Ramos (cell line): ENCODE measurements at regions not wholly inside any gene's neighbourhood (a gene's known extent, or its start where the extent isn't known, plus 50 kb on each side); places are given as distances from the start of the nearest gene placed in this dataset.
"Not testable (repeated sequence)": the region's sequence is repeated elsewhere in the genome, so short reads cannot be mapped to it uniquely, and the experiment has no call there.

Source experiments
- in situ Hi-C: fragments of 300-500 bp; cut with MboI; formaldehyde crosslinking; loops from one replicate; pipeline ENCODE4 v1.14.3; 2022; ENCODE audit warnings: low sequenced_read_pairs; ENCODE audit not compliant: unreplicated experiment

DNA sequence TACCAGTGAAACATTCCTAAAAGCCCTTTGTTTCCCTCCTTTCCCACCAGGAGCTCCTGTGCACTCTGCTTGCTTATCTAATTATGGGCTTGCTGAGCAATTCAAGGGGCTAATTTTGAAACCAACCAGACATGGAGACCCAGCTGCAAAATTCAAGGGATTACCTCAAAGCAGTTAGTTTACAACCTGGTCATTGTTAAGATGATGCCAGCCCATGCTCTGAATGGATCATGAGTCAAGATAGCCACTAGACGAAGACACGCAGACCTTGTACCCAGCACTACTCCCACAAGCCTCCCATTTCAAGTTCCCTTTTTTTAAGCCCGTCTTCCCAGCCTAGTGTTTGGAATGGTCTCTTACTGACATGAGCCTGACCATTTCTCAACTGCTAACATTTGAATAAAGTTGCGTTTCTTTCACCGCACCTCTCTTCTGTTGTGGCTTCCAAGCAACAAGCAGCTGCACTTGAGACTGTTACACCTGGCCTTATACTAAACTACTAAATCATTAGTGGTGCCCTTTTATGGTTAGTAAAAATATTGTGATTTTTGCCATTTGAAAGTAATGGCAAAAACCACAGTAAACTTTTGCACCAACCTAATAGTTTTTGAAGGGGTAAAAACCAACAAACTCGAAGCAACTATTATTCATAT is 315.3 kb upstream of the LUZP2 start:
- in situ Hi-C loops, result no loop called here

- in situ Hi-C loops, result not testable (repeated sequence)
Measured at GRCh38 chr11:24185535-24185934, 311.3 kb upstream of the LUZP2 start.

DNA sequence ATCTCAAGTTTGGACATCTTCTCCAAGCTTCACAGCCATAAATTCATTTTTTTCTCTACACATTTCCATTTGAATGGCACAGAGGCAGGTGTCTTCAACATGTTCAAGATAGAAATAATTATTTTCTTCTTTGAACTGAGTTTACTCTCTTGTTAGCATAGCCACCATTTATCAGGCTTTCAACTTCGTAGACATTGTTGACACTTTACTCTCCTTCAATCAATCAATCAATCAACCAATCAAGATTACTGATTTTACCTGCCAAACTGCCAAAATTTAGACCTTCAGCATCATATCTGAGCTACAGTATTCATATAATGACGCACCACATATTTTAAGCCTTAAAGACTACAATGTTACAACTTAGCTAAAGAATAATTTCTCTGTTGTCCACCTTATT is 300.1 kb upstream of the LUZP2 start:
- in situ Hi-C loops, result no loop called here

- in situ Hi-C loops, result no loop called here
Measured at GRCh38 chr11:24198481-24198880, 298.4 kb upstream of the LUZP2 start.

GRCh38 chr11:24199461-24199860 is 297.4 kb upstream of the LUZP2 start:
- in situ Hi-C loops, result no loop called here

DNA sequence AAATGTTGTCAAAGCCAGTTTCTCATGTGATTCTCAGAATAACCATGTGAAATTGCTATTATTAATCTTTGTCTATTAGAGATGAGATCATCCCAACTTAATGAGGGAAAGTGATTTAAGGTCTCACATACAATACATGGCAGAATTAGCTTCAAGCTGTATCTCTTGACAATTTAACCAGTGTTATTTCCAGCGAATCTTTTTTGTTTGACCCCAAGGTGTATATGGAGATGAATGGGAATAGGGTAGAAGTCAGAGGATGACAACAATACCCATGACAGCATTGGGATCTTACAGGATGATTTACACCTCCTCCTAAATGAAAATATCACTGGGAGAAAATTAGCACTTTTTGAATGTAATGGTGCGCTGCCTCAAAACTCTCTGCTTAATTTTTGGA is 290.8 kb upstream of the LUZP2 start:
- in situ Hi-C loops, result no loop called here

- in situ Hi-C loops, result no loop called here
Measured at GRCh38 chr11:24206511-24206910, 290.3 kb upstream of the LUZP2 start.

- in situ Hi-C loops, result no loop called here
Measured at GRCh38 chr11:24216488-24216887, 280.4 kb upstream of the LUZP2 start.

- in situ Hi-C loops, result not testable (repeated sequence)
Measured at GRCh38 chr11:24217319-24217718, 279.5 kb upstream of the LUZP2 start.

- in situ Hi-C loops, result no loop called here
Measured at GRCh38 chr11:24225501-24225900, 271.4 kb upstream of the LUZP2 start.

DNA sequence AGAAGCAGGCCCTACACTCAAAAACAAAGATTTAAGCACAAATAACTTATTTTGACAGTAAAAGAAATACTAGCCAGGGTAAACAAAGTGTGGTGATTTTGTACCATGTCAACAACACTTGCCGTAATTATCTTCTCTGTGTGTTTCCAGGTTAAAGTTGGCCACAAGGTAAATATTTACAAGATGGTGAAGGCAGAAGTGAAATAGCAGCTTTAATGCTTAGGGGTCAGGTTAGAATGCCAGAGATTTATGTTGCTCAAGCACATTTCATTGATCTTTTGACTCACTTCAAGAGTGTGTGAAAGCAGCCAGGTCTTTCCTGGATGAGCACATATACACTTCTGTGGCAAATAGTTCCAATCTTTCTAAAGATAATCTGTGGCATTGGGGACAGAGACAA is 270.2 kb upstream of the LUZP2 start:
- in situ Hi-C loops, result no loop called here

DNA sequence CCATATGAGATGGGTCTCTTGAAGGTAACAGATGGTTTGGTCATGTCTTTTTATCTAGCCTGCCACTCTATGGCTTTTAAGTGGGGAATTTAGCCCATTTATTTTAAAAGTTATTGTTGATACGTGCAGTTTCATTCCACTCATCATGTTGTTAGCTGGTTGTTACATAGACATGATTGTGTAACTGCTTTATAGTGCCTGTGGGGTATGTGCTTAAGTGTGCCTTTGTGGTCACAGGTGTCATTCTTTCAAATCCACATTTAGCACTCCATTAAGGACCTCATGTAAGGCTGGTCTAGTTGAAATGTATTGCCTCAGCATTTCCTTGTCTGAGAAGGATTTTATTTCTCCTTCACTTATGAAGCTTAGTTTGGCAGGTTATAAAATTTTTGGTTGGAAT is 263.8 kb upstream of the LUZP2 start:
- in situ Hi-C loops, result no loop called here

- in situ Hi-C loops, result no loop called here
Measured at GRCh38 chr11:24234822-24235508, 261.9 kb upstream of the LUZP2 start.

DNA sequence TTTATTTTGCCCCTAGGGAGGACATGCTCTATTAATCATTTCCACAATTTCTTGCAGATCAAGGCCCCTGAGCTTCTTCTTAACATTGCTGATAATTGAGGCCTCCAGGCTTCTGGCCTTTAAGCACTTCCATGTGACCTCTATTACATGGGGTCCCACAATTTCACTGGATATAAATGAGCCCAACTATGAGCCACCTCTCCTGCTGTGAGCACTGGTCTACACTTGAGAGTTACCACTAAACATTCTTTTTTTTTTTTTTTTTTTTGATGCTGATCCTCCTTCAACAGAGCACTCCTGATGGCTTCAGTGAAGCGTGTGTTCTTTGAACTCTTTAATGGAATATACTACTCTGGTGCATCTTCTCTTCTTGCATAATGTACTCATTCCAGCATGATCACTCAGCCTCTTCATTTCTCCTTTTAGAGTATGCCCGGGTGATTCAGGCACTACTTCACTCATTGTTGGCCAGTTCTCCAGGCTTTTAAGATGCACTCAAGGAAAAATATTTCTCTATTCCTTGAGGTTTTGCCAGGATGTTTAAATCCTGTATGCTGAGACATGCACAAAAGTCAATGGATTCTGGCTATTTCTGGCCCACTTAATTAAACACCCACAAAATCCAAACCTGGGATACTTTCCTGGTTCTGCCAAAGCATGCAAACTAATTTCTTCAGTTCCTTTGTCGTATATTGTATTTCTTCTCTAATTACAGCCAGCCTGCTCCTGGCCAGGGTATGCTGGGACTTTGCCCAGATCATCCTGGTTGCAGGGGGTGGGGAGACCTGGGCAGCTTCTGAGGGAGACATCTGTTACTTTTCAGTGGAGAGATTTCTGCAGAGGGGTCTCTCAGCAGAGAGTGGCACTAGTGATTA is 257.8 kb upstream of the LUZP2 start:
- in situ Hi-C loops, result no loop called here

DNA sequence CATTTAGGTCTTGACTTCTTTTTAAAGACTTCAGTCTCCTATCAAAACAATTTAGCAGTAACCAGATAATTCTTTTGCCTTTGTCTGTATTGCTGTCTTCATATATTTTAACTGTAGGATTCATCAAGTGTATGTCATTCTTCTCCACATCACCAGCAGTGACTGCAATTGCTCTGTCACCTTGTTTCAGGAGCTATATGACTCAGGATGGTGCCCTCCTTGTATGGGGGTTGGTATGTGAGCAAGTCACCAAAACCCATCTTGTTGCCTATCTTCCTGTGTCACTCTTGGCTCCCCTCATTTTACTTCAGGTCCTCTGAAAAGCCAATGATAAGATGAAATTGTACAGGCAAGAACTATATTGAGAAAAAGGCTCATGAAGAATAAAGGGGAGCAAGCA is 256.9 kb upstream of the LUZP2 start:
- in situ Hi-C loops, result no loop called here

DNA sequence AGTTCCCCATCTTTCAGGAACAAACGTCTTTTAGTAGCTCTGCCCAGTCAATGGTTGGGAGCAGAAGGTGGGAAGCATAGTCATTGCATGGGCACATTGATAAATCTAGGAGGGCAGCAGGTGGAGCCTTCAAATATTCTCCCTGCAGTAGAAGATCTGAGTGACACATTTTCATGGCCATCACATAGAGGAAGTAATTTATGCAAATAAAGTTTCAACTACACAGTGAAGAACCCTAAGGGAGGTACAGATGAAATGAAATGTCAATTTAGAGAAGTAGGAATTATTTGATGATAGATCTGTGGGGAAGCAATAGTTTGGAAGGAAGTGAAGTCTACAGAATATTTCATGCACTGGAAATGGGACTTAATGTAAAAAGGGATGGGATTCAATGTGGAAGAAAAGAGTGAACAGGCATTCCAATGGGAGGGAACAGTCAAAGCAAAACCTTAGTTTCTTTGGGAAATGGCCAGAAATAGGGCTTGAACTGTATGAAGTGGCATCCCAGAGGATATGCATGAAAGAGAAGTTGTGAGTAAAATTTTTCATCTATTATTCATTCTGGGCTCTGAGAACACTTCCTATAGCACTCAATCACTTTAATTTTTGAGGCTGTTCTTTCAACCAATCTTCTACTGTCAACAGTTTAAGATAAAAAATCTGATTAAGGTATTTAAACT is 256.2 kb upstream of the LUZP2 start:
- in situ Hi-C loops, result no loop called here

DNA sequence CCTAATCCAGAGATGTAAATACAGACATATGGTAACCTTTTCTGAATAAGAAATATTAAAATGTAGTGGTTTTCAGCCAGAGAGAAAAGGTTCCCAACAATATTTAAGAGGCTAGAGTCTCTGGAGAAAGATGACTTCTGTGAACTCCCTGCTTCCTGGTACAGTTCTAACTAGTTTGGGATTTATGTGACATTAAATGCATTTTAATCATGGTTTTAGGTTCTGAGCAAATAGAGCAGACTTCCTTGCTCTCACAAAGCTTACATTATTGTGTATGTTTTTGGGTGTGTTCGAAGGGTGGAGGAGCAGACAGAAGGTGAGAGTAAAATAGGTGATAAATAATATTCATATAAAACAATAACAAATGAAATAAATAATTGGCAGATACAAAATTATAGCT is 250.1 kb upstream of the LUZP2 start:
- in situ Hi-C loops, result no loop called here

DNA sequence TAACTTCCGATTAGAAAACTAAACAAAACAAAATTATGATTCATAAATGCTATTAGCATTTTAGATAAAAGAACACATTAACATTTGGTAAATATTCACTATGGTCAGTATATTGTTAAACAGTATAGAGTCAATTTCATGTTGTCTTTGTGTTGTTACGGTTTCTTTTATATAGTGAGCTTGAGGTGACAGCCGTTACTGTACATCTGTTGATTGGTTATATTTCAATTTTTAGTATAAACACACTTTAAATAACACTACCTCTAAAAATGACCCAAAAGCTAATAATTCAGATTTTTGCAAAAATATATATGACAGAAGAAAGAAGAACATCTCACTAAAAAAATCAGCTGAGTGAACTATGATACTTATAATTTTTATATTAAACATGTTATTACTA is 249.0 kb upstream of the LUZP2 start:
- in situ Hi-C loops, result no loop called here

DNA sequence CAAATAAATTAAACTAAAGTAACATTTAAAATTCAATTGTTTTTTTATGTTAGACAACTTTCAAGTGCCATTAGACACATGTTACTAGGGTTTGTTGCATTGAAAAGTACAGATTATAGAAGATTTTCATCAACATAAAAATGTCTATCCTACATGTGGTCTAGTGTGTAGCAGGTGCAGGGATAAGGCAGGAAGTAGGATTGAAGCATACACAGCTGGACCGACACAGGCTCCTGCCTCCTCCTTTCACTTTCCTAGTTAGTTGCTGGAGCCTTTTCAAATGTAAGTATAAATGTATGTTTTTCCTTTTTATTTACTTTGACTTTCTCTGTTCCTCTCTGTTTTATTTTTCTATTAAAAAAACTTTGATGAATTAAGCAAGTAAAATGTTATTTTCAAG is 246.9 kb upstream of the LUZP2 start:
- in situ Hi-C loops, result no loop called here

DNA sequence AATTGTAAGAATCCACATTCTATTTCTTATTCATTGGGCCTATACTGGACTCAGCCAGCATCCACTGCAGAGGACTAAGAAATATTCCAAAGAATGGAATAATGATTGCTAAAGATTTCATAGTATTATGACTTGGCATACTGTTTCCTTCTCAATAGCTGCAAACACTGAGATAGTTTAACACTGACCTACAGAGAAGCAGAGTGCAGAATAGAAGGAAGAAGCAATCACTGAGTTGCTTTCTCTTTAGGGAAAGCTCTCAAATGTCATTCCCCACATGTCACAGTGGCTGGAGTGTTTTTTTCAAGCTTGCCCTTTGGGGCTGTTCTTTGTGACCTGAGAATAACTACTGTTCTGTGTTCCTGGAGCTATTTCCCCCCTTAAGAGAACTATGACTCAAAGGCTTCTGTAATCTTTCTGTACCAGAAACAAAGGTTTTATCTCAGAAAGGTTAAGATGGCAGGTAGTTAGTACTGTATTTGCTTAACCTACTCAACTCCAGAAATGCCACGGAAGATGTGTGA is 243.6 kb upstream of the LUZP2 start:
- in situ Hi-C loops, result no loop called here
